Breast epithelium (tissue), 3 donors: ENCODE measurements at regions not wholly inside any gene's neighbourhood (a gene's known extent, or its start where the extent isn't known, plus 50 kb on each side); places are given as distances from the start of the nearest gene placed in this dataset.

Source experiments
- POLR2A ChIP-seq: fragments of 450-650 bp; IDR thresholded peaks from one replicate; pipeline ENCODE4 v1.6.1; 2016; ENCODE audit warnings: antibody characterized with exemption, mild to moderate bottlenecking, moderate library complexity
- TF ChIP-seq, protein P1 (sequence below), 3 donors: fragments of 450-650 bp; IDR thresholded peaks; one replicate each; pipeline ENCODE4 v1.5.1; 2016 to 2017; ENCODE audit warnings: antibody characterized with exemption in 3 of 3, mild to moderate bottlenecking in 3 of 3, moderate library complexity in 3 of 3

DNA sequence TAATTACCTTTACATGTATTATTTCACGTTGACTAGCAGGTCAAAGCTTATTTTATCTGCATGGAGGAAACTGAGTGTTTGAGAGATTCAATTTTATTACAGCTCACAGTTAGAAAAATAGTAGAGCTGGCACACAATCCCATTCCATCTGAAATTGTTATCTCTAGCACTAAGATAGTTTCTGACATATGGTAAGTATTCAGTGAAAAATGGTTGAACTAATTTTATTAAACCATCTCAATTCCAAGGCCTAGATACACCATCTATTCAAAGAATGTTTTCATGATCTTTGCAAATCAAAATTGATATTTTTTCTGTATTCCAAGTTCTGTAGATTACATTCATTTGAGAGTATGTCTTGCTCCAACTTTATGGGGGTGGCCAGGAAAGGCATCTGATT is 125.4 kb upstream of the FAT3 start:
- TF ChIP-seq, protein P1, sequence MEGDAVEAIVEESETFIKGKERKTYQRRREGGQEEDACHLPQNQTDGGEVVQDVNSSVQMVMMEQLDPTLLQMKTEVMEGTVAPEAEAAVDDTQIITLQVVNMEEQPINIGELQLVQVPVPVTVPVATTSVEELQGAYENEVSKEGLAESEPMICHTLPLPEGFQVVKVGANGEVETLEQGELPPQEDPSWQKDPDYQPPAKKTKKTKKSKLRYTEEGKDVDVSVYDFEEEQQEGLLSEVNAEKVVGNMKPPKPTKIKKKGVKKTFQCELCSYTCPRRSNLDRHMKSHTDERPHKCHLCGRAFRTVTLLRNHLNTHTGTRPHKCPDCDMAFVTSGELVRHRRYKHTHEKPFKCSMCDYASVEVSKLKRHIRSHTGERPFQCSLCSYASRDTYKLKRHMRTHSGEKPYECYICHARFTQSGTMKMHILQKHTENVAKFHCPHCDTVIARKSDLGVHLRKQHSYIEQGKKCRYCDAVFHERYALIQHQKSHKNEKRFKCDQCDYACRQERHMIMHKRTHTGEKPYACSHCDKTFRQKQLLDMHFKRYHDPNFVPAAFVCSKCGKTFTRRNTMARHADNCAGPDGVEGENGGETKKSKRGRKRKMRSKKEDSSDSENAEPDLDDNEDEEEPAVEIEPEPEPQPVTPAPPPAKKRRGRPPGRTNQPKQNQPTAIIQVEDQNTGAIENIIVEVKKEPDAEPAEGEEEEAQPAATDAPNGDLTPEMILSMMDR (IDR thresholded peaks at IDR 0.05), result no peak
- no peak for TF ChIP-seq POLR2A
